Kidney (tissue), 13 donors: ENCODE measurements at regions not wholly inside any gene's neighbourhood (a gene's known extent, or its start where the extent isn't known, plus 50 kb on each side); places are given as distances from the start of the nearest gene placed in this dataset.

Experiments used
- DNase-seq, 5 donors: peaks; one replicate each; pipeline ENCODE4 v3.0.0-alpha.2; 2013 to 2020
- FAIRE-seq: peaks from 2 replicates; lab custom pipeline; 2012; peaks lifted over from hg19 to GRCh38; lab: Jason Lieb, UNC
- H3K27ac ChIP-seq, 2 donors: one replicate each; pipeline ENCODE4 v1.7.0; 2013; ENCODE audit warnings: low read depth in 2 of 2, low read length in 2 of 2, inconsistent platforms in 1 of 2
- H3K27me3 ChIP-seq: one replicate; pipeline ENCODE4 v1.7.1; 2013; ENCODE audit warnings: low read length, inconsistent platforms; ENCODE audit not compliant: control insufficient read depth, insufficient read depth
- H3K36me3 ChIP-seq, 3 donors: one replicate each; pipeline versions ENCODE4 v1.7.0 to v1.7.1; 2013; ENCODE audit warnings: low read length in 3 of 3, control low read depth in 1 of 3, inconsistent platforms in 1 of 3; ENCODE audit not compliant: insufficient read depth in 3 of 3, control insufficient read depth in 2 of 3
- H3K4me1 ChIP-seq, 3 donors: one replicate each; pipeline versions ENCODE4 v1.7.0 to v1.7.1; 2013; ENCODE audit warnings: low read length in 3 of 3, inconsistent platforms in 1 of 3, low read depth in 1 of 3; ENCODE audit not compliant: control insufficient read depth in 2 of 3, insufficient read depth in 2 of 3
- H3K4me3 ChIP-seq, 3 donors: one replicate each; pipeline versions ENCODE4 v1.7.0 to v1.8.1; 2013; ENCODE audit warnings: low read length in 3 of 3, control low read depth in 1 of 3, inconsistent platforms in 1 of 3
- H3K9ac ChIP-seq, 3 donors: one replicate each; pipeline versions ENCODE4 v1.7.0 to v1.7.1; 2013; ENCODE audit warnings: low read length in 3 of 3, control low read depth in 1 of 3, inconsistent platforms in 1 of 3
- H3K9me3 ChIP-seq, 3 donors: one replicate each; pipeline versions ENCODE4 v1.7.0 to v1.7.1; 2013; ENCODE audit warnings: low read length in 3 of 3, control low read depth in 1 of 3, inconsistent platforms in 1 of 3; ENCODE audit not compliant: control insufficient read depth in 2 of 3, insufficient read depth in 1 of 3
- CTCF ChIP-seq: IDR thresholded peaks from 3 replicates; pipeline ENCODE4 v1.5.1; 2012; ENCODE audit warnings: mild to moderate bottlenecking, moderate library complexity, borderline replicate concordance; ENCODE audit not compliant: insufficient read depth; ENCODE audit errors: extremely low read depth
- intact Hi-C: fragments of 100-400 bp; cut with DNase I; formaldehyde crosslinking; loops from one replicate; pipeline ENCODE4 v1.11.1; 2022
- donor health status: control.
- donor health status: control.
- donor health status: control.
- donor health status: control.
- donor health status: control.
- donor health status: DM: yes; HTN: yes; CAD: no.
- donor health status: Normal renal cell carcinoma (clear cell type).

GRCh38 chr5:15026944-15027343 lies 155.4 kb upstream of the ANKH start:
- no peak overlapping the region for H3K27ac ChIP-seq
- no peak for TF ChIP-seq CTCF
- no peak overlapping the region for H3K9ac ChIP-seq
- H3K36me3 ChIP-seq = no peaks in the 10 kb centered on the region
- no peak for DNase-seq
- intact Hi-C loops = no loop called here
- FAIRE-seq = no peak
- H3K4me1 ChIP-seq = no peaks in the 10 kb centered on the region
- no peak overlapping the region for H3K4me3 ChIP-seq
- H3K27me3 ChIP-seq = no peaks in the 10 kb centered on the region
- no peaks in the 10 kb centered on the region for H3K9me3 ChIP-seq

- H3K9ac ChIP-seq = no peak overlapping the region
- no peaks in the 10 kb centered on the region for H3K36me3 ChIP-seq
- H3K27me3 ChIP-seq = no peaks in the 10 kb centered on the region
- intact Hi-C loops = no loop called here
- H3K27ac ChIP-seq = no peak overlapping the region
- FAIRE-seq (no peak), DNase-seq (no peak)
- H3K9me3 ChIP-seq = no peaks in the 10 kb centered on the region
- no peaks in the 10 kb centered on the region for H3K4me1 ChIP-seq
- no peak overlapping the region for H3K4me3 ChIP-seq
- TF ChIP-seq CTCF = no peak
These were observed 154.7 kb upstream of the ANKH start for GRCh38 chr5:15026011-15026893.

- Histone ChIP-seq H3K36me3 (no peaks in the 10 kb centered on the region), H3K9ac (no peak overlapping the region), H3K4me3 (no peak overlapping the region), H3K27ac (no peak overlapping the region), H3K27me3 (no peaks in the 10 kb centered on the region), H3K9me3 (no peaks in the 10 kb centered on the region), H3K4me1 (no peaks in the 10 kb centered on the region)
- no peak for TF ChIP-seq CTCF
- FAIRE-seq (no peak), DNase-seq (no peak)
- intact Hi-C loops = no loop called here
These were observed 152.3 kb upstream of the ANKH start for GRCh38 chr5:15023846-15024245.

GRCh38 chr5:15023266-15023665 lies 151.7 kb upstream of the ANKH start:
- Histone ChIP-seq H3K27me3 (no peaks in the 10 kb centered on the region), H3K27ac (no peak overlapping the region), H3K4me1 (no peaks in the 10 kb centered on the region), H3K4me3 (no peak overlapping the region), H3K36me3 (no peaks in the 10 kb centered on the region), H3K9me3 (no peaks in the 10 kb centered on the region), H3K9ac (no peak overlapping the region)
- no peak for TF ChIP-seq CTCF
- no peak for DNase-seq
- intact Hi-C loops = no loop called here
- no peak for FAIRE-seq
